ENCODE measurements at regions not wholly inside any gene's neighbourhood (a gene's known extent, or its start where the extent isn't known, plus 50 kb on each side); places are given as distances from the start of the nearest gene placed in this dataset.

GRCh38 chr5:120101771-120102170 lies 362.3 kb upstream of the PRR16 start:
- H3F3A ChIP-seq (ENCODE audit: control insufficient read depth, insufficient read depth) = no peaks in the 10 kb centered on the region
- no peaks in the 10 kb centered on the region for H3K36me3 ChIP-seq (ENCODE audit: control insufficient read depth, low read length)
- H3K79me2 ChIP-seq (ENCODE audit: control insufficient read depth, low read length) = no peaks in the 10 kb centered on the region
- no peaks in the 10 kb centered on the region for H3K9me2 ChIP-seq (replicated peaks; ENCODE audit: control insufficient read depth, low read length)
- H3K4me3 ChIP-seq (ENCODE audit: low read length) = no peak overlapping the region
- no peaks in the 10 kb centered on the region for H3K27me3 ChIP-seq (ENCODE audit: control insufficient read depth, low read length)
- no peaks in the 10 kb centered on the region for H3K4me1 ChIP-seq (ENCODE audit: control insufficient read depth, low read length)
- no peaks in the 10 kb centered on the region for H3K9me3 ChIP-seq (ENCODE audit: control insufficient read depth, insufficient read depth, low read length)
- TF ChIP-seq, protein P1, sequence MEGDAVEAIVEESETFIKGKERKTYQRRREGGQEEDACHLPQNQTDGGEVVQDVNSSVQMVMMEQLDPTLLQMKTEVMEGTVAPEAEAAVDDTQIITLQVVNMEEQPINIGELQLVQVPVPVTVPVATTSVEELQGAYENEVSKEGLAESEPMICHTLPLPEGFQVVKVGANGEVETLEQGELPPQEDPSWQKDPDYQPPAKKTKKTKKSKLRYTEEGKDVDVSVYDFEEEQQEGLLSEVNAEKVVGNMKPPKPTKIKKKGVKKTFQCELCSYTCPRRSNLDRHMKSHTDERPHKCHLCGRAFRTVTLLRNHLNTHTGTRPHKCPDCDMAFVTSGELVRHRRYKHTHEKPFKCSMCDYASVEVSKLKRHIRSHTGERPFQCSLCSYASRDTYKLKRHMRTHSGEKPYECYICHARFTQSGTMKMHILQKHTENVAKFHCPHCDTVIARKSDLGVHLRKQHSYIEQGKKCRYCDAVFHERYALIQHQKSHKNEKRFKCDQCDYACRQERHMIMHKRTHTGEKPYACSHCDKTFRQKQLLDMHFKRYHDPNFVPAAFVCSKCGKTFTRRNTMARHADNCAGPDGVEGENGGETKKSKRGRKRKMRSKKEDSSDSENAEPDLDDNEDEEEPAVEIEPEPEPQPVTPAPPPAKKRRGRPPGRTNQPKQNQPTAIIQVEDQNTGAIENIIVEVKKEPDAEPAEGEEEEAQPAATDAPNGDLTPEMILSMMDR (IDR thresholded peaks at IDR 0.05; ENCODE audit: low read depth, low read length, poor library complexity, severe bottlenecking) = no peak
- TF ChIP-seq EZH2phosphoT487 (IDR thresholded peaks at IDR 0.05; ENCODE audit: borderline replicate concordance, low read length) = no peak
- H3K27ac ChIP-seq (ENCODE audit: low read depth, low read length) = no peak overlapping the region
- no peaks in the 10 kb centered on the region for H4K20me1 ChIP-seq (ENCODE audit: control insufficient read depth, insufficient read depth, low read depth, low read length)
- H3K4me2 ChIP-seq (ENCODE audit: low read length) = no peak overlapping the region

DNA sequence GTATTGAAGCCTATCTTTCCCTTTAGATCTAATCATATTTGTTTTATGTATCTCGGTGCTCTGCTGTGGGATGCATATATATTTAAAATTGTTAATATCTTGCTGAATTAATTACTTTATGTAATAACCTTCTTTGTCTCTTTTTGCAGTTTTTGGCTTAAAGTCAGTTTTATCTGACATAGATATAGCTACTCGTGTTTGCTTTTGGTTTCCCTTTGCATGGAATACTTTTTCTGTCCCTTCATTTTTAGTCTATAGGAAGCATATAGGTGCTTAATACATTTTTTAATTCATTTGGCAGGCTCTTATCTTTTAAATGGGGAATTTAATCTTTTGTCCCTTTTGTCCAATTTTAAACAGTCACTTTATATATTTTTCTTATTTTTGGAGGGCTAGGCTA lies 360.6 kb upstream of the PRR16 start:
- H3K36me3 ChIP-seq (ENCODE audit: control insufficient read depth, low read length) = no peaks in the 10 kb centered on the region
- H3K4me1 ChIP-seq (ENCODE audit: control insufficient read depth, low read length) = no peaks in the 10 kb centered on the region
- H3K27ac ChIP-seq (ENCODE audit: low read depth, low read length) = no peak overlapping the region
- H3K27me3 ChIP-seq (ENCODE audit: control insufficient read depth, low read length) = no peaks in the 10 kb centered on the region
- no peaks in the 10 kb centered on the region for H3K79me2 ChIP-seq (ENCODE audit: control insufficient read depth, low read length)
- H3F3A ChIP-seq (ENCODE audit: control insufficient read depth, insufficient read depth) = no peaks in the 10 kb centered on the region
- TF ChIP-seq, protein P1 (IDR thresholded peaks at IDR 0.05; ENCODE audit: low read depth, low read length, poor library complexity, severe bottlenecking) = no peak
- TF ChIP-seq EZH2phosphoT487 (IDR thresholded peaks at IDR 0.05; ENCODE audit: borderline replicate concordance, low read length) = no peak
- H3K9me3 ChIP-seq (ENCODE audit: control insufficient read depth, insufficient read depth, low read length) = no peaks in the 10 kb centered on the region
- no peak overlapping the region for H3K4me3 ChIP-seq (ENCODE audit: low read length)
- H4K20me1 ChIP-seq (ENCODE audit: control insufficient read depth, insufficient read depth, low read depth, low read length) = no peaks in the 10 kb centered on the region
- H3K9me2 ChIP-seq (replicated peaks; ENCODE audit: control insufficient read depth, low read length) = no peaks in the 10 kb centered on the region
- no peak overlapping the region for H3K4me2 ChIP-seq (ENCODE audit: low read length)

- Histone ChIP-seq H3K4me3 (ENCODE audit: low read length) (no peak overlapping the region), H3K79me2 (ENCODE audit: control insufficient read depth, low read length) (no peaks in the 10 kb centered on the region), H3F3A (ENCODE audit: control insufficient read depth, insufficient read depth) (no peaks in the 10 kb centered on the region), H3K4me1 (ENCODE audit: control insufficient read depth, low read length) (no peaks in the 10 kb centered on the region), H3K27me3 (ENCODE audit: control insufficient read depth, low read length) (no peaks in the 10 kb centered on the region), H3K27ac (ENCODE audit: low read depth, low read length) (no peak overlapping the region), H3K9me2 (replicated peaks; ENCODE audit: control insufficient read depth, low read length) (no peaks in the 10 kb centered on the region), H3K9me3 (ENCODE audit: control insufficient read depth, insufficient read depth, low read length) (no peaks in the 10 kb centered on the region), H3K4me2 (ENCODE audit: low read length) (no peak overlapping the region), H3K36me3 (ENCODE audit: control insufficient read depth, low read length) (no peaks in the 10 kb centered on the region), H4K20me1 (ENCODE audit: control insufficient read depth, insufficient read depth, low read depth, low read length) (no peaks in the 10 kb centered on the region)
- TF ChIP-seq, protein P1 (IDR thresholded peaks at IDR 0.05; ENCODE audit: low read depth, low read length, poor library complexity, severe bottlenecking) = no peak
- TF ChIP-seq EZH2phosphoT487 (IDR thresholded peaks at IDR 0.05; ENCODE audit: borderline replicate concordance, low read length) = no peak
These were observed 357.1 kb upstream of the PRR16 start for GRCh38 chr5:120106912-120107525.

Measured in DOHH2 (cell line).